DND-41 (cell line): ENCODE measurements at regions not wholly inside any gene's neighbourhood (a gene's known extent, or its start where the extent isn't known, plus 50 kb on each side); places are given as distances from the start of the nearest gene placed in this dataset.

ENCODE experiments used
- EZH2 ChIP-seq: IDR thresholded peaks from 3 replicates; pipeline ENCODE4 v1.6.1; 2012; ENCODE audit warnings: borderline replicate concordance, low read depth, mild to moderate bottlenecking, moderate library complexity, low read length, inconsistent platforms; ENCODE audit not compliant: severe bottlenecking
- TF ChIP-seq, protein P1 (sequence below): IDR thresholded peaks from 2 replicates; pipeline ENCODE4 v1.5.1; 2012; ENCODE audit warnings: borderline replicate concordance, low read length, moderate library complexity, mild to moderate bottlenecking; ENCODE audit not compliant: poor library complexity, severe bottlenecking; ENCODE audit errors: extremely low read depth

DNA sequence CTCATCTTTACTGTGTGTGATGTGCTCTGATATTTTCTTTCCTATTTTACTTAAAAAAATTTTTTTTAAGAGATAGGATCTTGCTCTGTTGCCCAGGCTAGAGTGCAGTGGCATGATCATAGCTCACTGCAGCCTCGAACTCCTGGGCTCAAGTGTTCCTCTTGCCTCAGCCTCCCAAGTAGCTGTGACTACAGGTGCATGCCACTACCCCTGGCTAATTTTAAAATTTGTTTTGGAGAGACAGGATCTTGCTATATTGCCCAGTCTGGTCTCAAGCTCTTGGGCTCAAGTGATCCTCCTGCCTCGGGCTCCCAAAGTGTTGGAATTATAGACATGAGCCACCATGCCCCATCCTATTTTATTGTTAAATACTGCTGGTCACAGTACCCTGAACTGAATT is 67.4 kb downstream of the FOXD2 start:
- TF ChIP-seq, protein P1, sequence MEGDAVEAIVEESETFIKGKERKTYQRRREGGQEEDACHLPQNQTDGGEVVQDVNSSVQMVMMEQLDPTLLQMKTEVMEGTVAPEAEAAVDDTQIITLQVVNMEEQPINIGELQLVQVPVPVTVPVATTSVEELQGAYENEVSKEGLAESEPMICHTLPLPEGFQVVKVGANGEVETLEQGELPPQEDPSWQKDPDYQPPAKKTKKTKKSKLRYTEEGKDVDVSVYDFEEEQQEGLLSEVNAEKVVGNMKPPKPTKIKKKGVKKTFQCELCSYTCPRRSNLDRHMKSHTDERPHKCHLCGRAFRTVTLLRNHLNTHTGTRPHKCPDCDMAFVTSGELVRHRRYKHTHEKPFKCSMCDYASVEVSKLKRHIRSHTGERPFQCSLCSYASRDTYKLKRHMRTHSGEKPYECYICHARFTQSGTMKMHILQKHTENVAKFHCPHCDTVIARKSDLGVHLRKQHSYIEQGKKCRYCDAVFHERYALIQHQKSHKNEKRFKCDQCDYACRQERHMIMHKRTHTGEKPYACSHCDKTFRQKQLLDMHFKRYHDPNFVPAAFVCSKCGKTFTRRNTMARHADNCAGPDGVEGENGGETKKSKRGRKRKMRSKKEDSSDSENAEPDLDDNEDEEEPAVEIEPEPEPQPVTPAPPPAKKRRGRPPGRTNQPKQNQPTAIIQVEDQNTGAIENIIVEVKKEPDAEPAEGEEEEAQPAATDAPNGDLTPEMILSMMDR = no peak
- TF ChIP-seq EZH2 = no peak
